ENCODE measurements at regions not wholly inside any gene's neighbourhood (a gene's known extent, or its start where the extent isn't known, plus 50 kb on each side); places are given as distances from the start of the nearest gene placed in this dataset.
"Not testable (repeated sequence)": the region's sequence is repeated elsewhere in the genome, so short reads cannot be mapped to it uniquely, and the experiment has no call there.

GRCh38 chr9:75541734-75542133, 348.7 kb upstream of the PCSK5 start:
- no peak for DNase-seq (ENCODE audit: low read depth)

GRCh38 chr9:75544815-75545214, 345.7 kb upstream of the PCSK5 start:
- no peak for DNase-seq (ENCODE audit: low read depth)

- no peak for DNase-seq (ENCODE audit: low read depth)
Observed at GRCh38 chr9:75545287-75545686, 345.2 kb upstream of the PCSK5 start.

- no peak for DNase-seq (ENCODE audit: low read depth)
Observed at GRCh38 chr9:75548871-75549270, 341.6 kb upstream of the PCSK5 start.

- DNase-seq (ENCODE audit: low read depth), result no peak
Observed at GRCh38 chr9:75551861-75552260, 338.6 kb upstream of the PCSK5 start.

- DNase-seq (ENCODE audit: low read depth), result no peak
Observed at GRCh38 chr9:75552941-75553340, 337.5 kb upstream of the PCSK5 start.

GRCh38 chr9:75566813-75567212, 323.7 kb upstream of the PCSK5 start:
- not testable (repeated sequence) for DNase-seq (ENCODE audit: low read depth)

GRCh38 chr9:75570538-75570937, 319.9 kb upstream of the PCSK5 start:
- DNase-seq (ENCODE audit: low read depth), result no peak

GRCh38 chr9:75574569-75574968, 315.9 kb upstream of the PCSK5 start:
- DNase-seq (ENCODE audit: low read depth), result no peak

GRCh38 chr9:75582870-75583269, 307.6 kb upstream of the PCSK5 start:
- no peak for DNase-seq (ENCODE audit: low read depth)

- DNase-seq (ENCODE audit: low read depth), result no peak
Observed at GRCh38 chr9:75588808-75589207, 301.7 kb upstream of the PCSK5 start.

GRCh38 chr9:75589497-75589896, 301.0 kb upstream of the PCSK5 start:
- DNase-seq (ENCODE audit: low read depth), result no peak

- no peak for DNase-seq (ENCODE audit: low read depth)
Observed at GRCh38 chr9:75591972-75592371, 298.5 kb upstream of the PCSK5 start.

GRCh38 chr9:75592586-75592985, 297.9 kb upstream of the PCSK5 start:
- no peak for DNase-seq (ENCODE audit: low read depth)

- no peak for DNase-seq (ENCODE audit: low read depth)
Observed at GRCh38 chr9:75593920-75594319, 296.6 kb upstream of the PCSK5 start.

GRCh38 chr9:75599126-75599525, 291.3 kb upstream of the PCSK5 start:
- DNase-seq (ENCODE audit: low read depth), result no peak

GRCh38 chr9:75601280-75601679, 289.2 kb upstream of the PCSK5 start:
- DNase-seq (ENCODE audit: low read depth), result no peak

- no peak for DNase-seq (ENCODE audit: low read depth)
Observed at GRCh38 chr9:75602060-75602459, 288.4 kb upstream of the PCSK5 start.

GRCh38 chr9:75604661-75605060, 285.8 kb upstream of the PCSK5 start:
- no peak for DNase-seq (ENCODE audit: low read depth)

GRCh38 chr9:75607521-75607920, 283.0 kb upstream of the PCSK5 start:
- no peak for DNase-seq (ENCODE audit: low read depth)

GRCh38 chr9:75609401-75609800, 281.1 kb upstream of the PCSK5 start:
- DNase-seq (ENCODE audit: low read depth), result no peak

- no peak for DNase-seq (ENCODE audit: low read depth)
Observed at GRCh38 chr9:75610246-75610645, 280.2 kb upstream of the PCSK5 start.

- DNase-seq (ENCODE audit: low read depth), result no peak
Observed at GRCh38 chr9:75612205-75612604, 278.3 kb upstream of the PCSK5 start.

GRCh38 chr9:75612754-75613153, 277.7 kb upstream of the PCSK5 start:
- no peak for DNase-seq (ENCODE audit: low read depth)

- DNase-seq (ENCODE audit: low read depth), result no peak
Observed at GRCh38 chr9:75615284-75615683, 275.2 kb upstream of the PCSK5 start.

Measured in HS-27A (cell line).